CD14-positive monocyte (primary cell): ENCODE measurements at regions not wholly inside any gene's neighbourhood (a gene's known extent, or its start where the extent isn't known, plus 50 kb on each side); places are given as distances from the start of the nearest gene placed in this dataset.

Experiments
- DNase-seq, 3 donors: peaks; one replicate each; pipeline ENCODE4 v3.0.0-alpha.2; 2011 to 2022
- H2AFZ ChIP-seq: 2 replicates; pipeline ENCODE4 v1.6.0; 2012; ENCODE audit warnings: mild to moderate bottlenecking, low read depth, low read length, inconsistent platforms; ENCODE audit not compliant: insufficient read depth, poor library complexity, severe bottlenecking
- H3K27ac ChIP-seq, 2 donors: 1 replicate in 1 of 2; 2 replicates in 1 of 2; pipeline ENCODE4 v1.5.1; 2012 to 2013; ENCODE audit warnings: low read length in 2 of 2, control low read depth in 1 of 2, inconsistent platforms in 1 of 2, low read depth in 1 of 2, mild to moderate bottlenecking in 1 of 2
- H3K27me3 ChIP-seq, 2 donors: one replicate each; pipeline versions ENCODE4 v1.6.0 to v1.6.1; 2011 to 2013; ENCODE audit warnings: low read length in 2 of 2; ENCODE audit not compliant: control insufficient read depth in 2 of 2, insufficient read depth in 2 of 2
- H3K36me3 ChIP-seq, 2 donors: replicated peaks in 1 of 2; 1 replicate in 1 of 2; 2 replicates in 1 of 2; pipeline versions ENCODE4 v1.5.1 to v1.6.1; 2012 to 2013; ENCODE audit warnings: low read length in 2 of 2, control low read depth in 1 of 2, inconsistent platforms in 1 of 2, mild to moderate bottlenecking in 1 of 2; ENCODE audit not compliant: insufficient read depth in 2 of 2, control insufficient read depth in 1 of 2
- H3K4me1 ChIP-seq, 2 donors: 1 replicate in 1 of 2; 2 replicates in 1 of 2; pipeline versions ENCODE4 v1.5.1 to v1.6.1; 2012 to 2013; ENCODE audit warnings: low read length in 2 of 2, control low read depth in 1 of 2, inconsistent platforms in 1 of 2, mild to moderate bottlenecking in 1 of 2, moderate library complexity in 1 of 2; ENCODE audit not compliant: insufficient read depth in 2 of 2, control insufficient read depth in 1 of 2
- H3K4me2 ChIP-seq: replicated peaks from 2 replicates; pipeline ENCODE3; 2012; ENCODE audit warnings: low read length, moderate library complexity, mild to moderate bottlenecking; ENCODE audit not compliant: poor library complexity, severe bottlenecking; ENCODE audit errors: extremely low read depth
- H3K4me3 ChIP-seq, 3 experiments: fragments of 200-600 bp in 1 of 3; sonication (generic) in 1 of 3; replicated peaks in 1 of 3; 1 replicate in 2 of 3; 2 replicates in 1 of 3; pipeline ENCODE4 v1.5.1; 2011 to 2013; ENCODE audit warnings: low read length in 3 of 3, mild to moderate bottlenecking in 3 of 3, control low read depth in 2 of 3, low read depth in 2 of 3, inconsistent platforms in 1 of 3, moderate library complexity in 1 of 3
- H3K79me2 ChIP-seq: 2 replicates; pipeline ENCODE4 v1.6.0; 2012; ENCODE audit warnings: mild to moderate bottlenecking, control low read depth, inconsistent platforms, low read length, moderate library complexity; ENCODE audit not compliant: insufficient read depth
- H3K9ac ChIP-seq: 2 replicates; pipeline ENCODE4 v1.6.0; 2017; ENCODE audit warnings: low read length, mild to moderate bottlenecking; ENCODE audit not compliant: insufficient read depth, poor library complexity, severe bottlenecking
- H3K9me3 ChIP-seq, 2 donors: replicated peaks in 1 of 2; 1 replicate in 1 of 2; 2 replicates in 1 of 2; pipeline versions ENCODE4 v1.5.1 to v1.6.1; 2012 to 2013; ENCODE audit warnings: low read length in 2 of 2, control low read depth in 1 of 2; ENCODE audit not compliant: control insufficient read depth in 1 of 2, insufficient read depth in 1 of 2
- H4K20me1 ChIP-seq: 2 replicates; pipeline ENCODE4 v1.6.0; 2012; ENCODE audit warnings: mild to moderate bottlenecking, low read length, control low read depth, moderate library complexity; ENCODE audit not compliant: insufficient read depth
- H3K27ac Mint-ChIP-seq, 7 donors: one replicate each; pipeline ENCODE4 v1.8.0; 2020; ENCODE audit warnings: mild to moderate bottlenecking in 7 of 7, mixed read lengths in 7 of 7, moderate library complexity in 6 of 7, inconsistent platforms in 2 of 7
- H3K27me3 Mint-ChIP-seq, 3 donors: one replicate each; pipeline ENCODE4 v1.8.0; 2021 to 2022; ENCODE audit warnings: low read depth in 3 of 3, mild to moderate bottlenecking in 3 of 3, mixed read lengths in 3 of 3, moderate library complexity in 3 of 3, inconsistent platforms in 1 of 3
- H3K36me3 Mint-ChIP-seq, 2 donors: one replicate each; pipeline ENCODE4 v1.8.0; 2020; ENCODE audit warnings: mixed read lengths in 2 of 2, inconsistent platforms in 1 of 2, mild to moderate bottlenecking in 1 of 2
- H3K4me1 Mint-ChIP-seq: one replicate; pipeline ENCODE4 v1.8.0; 2020; ENCODE audit warnings: mild to moderate bottlenecking, mixed read lengths
- H3K4me3 Mint-ChIP-seq, 2 donors: one replicate each; pipeline ENCODE4 v1.8.0; 2020; ENCODE audit warnings: mild to moderate bottlenecking in 2 of 2, mixed read lengths in 2 of 2, moderate library complexity in 1 of 2
- H3K9me3 Mint-ChIP-seq, 7 donors: one replicate each; pipeline ENCODE4 v1.8.0; 2020 to 2022; ENCODE audit warnings: mixed read lengths in 7 of 7, mild to moderate bottlenecking in 6 of 7, moderate library complexity in 6 of 7, inconsistent platforms in 2 of 7
- WGBS: methylation state at CpG from one replicate; pipeline ENCODE4 v1.1.5; 2013; ENCODE audit warnings: missing lambda C conversion rate; ENCODE audit not compliant: insufficient coverage; 5-methylcytosine and 5-hydroxymethylcytosine counted together
- intact Hi-C, 2 donors: fragments of 100-400 bp; cut with micrococcal nuclease; formaldehyde crosslinking; loops; one replicate each; pipeline versions ENCODE4 v1.15.0 to v1.15.1; 2023
- TF ChIP-seq, protein P1 (sequence below): fragments of 200-600 bp; IDR thresholded peaks from one replicate; pipeline ENCODE4 v1.8.0; 2022; ENCODE audit warnings: antibody characterized with exemption, mild to moderate bottlenecking

DNA sequence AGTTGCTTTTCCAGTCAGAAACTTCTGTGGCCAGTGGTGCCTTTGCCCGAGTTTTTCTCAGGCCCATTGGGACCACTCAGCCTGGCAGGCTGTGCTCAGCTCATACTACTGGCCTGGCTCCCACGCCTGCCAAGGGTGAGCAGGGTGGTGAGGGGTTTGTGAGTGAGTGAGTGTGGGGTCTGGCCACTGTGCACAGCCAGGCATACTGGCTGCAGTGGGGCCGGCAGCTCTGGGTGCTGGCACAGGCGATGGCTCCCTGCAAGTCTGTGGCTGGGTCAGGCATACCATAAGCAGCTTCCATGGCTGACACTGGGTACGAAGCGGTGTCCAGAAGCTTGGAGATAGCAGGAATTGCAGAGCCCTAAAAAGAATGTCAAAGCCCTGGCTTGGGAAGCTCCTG is 161.0 kb downstream of the SLITRK6 start:
- H3K36me3 ChIP-seq: no peaks in the 10 kb centered on the region
- no peak overlapping the region for H3K4me3 ChIP-seq
- H3K27ac Mint-ChIP-seq: no peak overlapping the region
- H4K20me1 ChIP-seq: no peaks in the 10 kb centered on the region
- peaks cover 12 to 19% of the 10 kb centered on the region in 2 donors for H3K9me3 ChIP-seq
- H3K9me3 Mint-ChIP-seq: peaks cover 4 to 17% (median 9%) of the 10 kb centered on the region in 7 donors
- no peaks in the 10 kb centered on the region for H3K27me3 ChIP-seq
- WGBS: 94% methylated on average over 6 of the region's 6 CpGs
- no peak overlapping the region for H3K27ac ChIP-seq
- TF ChIP-seq, protein P1, sequence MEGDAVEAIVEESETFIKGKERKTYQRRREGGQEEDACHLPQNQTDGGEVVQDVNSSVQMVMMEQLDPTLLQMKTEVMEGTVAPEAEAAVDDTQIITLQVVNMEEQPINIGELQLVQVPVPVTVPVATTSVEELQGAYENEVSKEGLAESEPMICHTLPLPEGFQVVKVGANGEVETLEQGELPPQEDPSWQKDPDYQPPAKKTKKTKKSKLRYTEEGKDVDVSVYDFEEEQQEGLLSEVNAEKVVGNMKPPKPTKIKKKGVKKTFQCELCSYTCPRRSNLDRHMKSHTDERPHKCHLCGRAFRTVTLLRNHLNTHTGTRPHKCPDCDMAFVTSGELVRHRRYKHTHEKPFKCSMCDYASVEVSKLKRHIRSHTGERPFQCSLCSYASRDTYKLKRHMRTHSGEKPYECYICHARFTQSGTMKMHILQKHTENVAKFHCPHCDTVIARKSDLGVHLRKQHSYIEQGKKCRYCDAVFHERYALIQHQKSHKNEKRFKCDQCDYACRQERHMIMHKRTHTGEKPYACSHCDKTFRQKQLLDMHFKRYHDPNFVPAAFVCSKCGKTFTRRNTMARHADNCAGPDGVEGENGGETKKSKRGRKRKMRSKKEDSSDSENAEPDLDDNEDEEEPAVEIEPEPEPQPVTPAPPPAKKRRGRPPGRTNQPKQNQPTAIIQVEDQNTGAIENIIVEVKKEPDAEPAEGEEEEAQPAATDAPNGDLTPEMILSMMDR: no peak
- no peak overlapping the region for H3K4me2 ChIP-seq
- no peaks in the 10 kb centered on the region for H3K4me1 ChIP-seq
- DNase-seq: peak in 1 of 3 donors; percentile 1
- H3K9ac ChIP-seq: no peak overlapping the region
- H3K36me3 Mint-ChIP-seq: no peaks in the 10 kb centered on the region
- H3K4me1 Mint-ChIP-seq: no peaks in the 10 kb centered on the region
- intact Hi-C loops: no loop called here
- no peak overlapping the region for H3K4me3 Mint-ChIP-seq
- no peaks in the 10 kb centered on the region for H3K79me2 ChIP-seq
- no peak overlapping the region for H2AFZ ChIP-seq
- no peaks in the 10 kb centered on the region for H3K27me3 Mint-ChIP-seq

DNA sequence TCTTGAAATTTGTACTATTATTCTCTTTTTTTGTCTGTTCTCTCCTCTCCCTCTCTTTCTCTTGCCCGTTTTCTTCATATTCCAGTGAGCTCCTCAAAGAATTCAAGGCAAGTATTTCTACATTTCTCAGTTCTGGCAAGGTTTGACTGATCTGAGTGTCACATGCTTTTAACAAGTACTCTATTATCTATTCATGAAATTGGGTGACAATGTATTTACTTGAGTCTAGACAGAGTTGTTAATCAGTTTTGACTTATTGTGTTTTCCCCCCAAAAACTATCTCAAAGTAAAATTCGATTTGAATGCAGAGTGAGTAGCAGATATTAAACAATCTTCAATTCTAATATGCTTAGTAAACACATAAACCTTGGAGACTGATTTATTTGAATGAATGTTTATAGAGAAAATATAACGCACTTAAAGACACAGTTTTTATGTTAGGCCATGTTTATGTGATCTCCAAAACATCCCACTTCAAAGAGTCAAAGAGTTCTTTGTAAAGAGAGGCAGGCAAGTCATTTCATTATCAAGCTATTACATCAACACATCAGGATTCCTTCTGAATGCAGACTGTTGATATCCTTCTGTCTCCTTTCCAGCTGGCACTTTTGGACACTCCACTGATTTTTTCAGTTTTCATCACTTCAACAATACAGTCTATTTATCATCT is 166.6 kb downstream of the SLITRK6 start:
- no peak for DNase-seq
- intact Hi-C loops: no loop called here
- Histone ChIP-seq H3K4me3 (no peak overlapping the region), H3K4me2 (no peak overlapping the region), H3K79me2 (no peaks in the 10 kb centered on the region), H3K27ac (no peak overlapping the region), H3K36me3 (no peaks in the 10 kb centered on the region), H3K9me3 (no peaks in the 10 kb centered on the region), H2AFZ (no peak overlapping the region), H3K27me3 (no peaks in the 10 kb centered on the region), H3K4me1 (no peaks in the 10 kb centered on the region), H4K20me1 (no peaks in the 10 kb centered on the region), H3K9ac (no peak overlapping the region)
- WGBS: no CpG with 5 or more reads among the region's 3 CpGs
- TF ChIP-seq, protein P1: no peak
- no peaks in the 10 kb centered on the region for H3K27me3 Mint-ChIP-seq
- no peaks in the 10 kb centered on the region for H3K4me1 Mint-ChIP-seq
- no peak overlapping the region for H3K4me3 Mint-ChIP-seq
- H3K27ac Mint-ChIP-seq: no peak overlapping the region
- H3K36me3 Mint-ChIP-seq: no peaks in the 10 kb centered on the region
- peaks cover 0 to 5% (median 0%) of the 10 kb centered on the region in 7 donors for H3K9me3 Mint-ChIP-seq
